ENCODE measurements at regions not wholly inside any gene's neighbourhood (a gene's known extent, or its start where the extent isn't known, plus 50 kb on each side); places are given as distances from the start of the nearest gene placed in this dataset.

DNA sequence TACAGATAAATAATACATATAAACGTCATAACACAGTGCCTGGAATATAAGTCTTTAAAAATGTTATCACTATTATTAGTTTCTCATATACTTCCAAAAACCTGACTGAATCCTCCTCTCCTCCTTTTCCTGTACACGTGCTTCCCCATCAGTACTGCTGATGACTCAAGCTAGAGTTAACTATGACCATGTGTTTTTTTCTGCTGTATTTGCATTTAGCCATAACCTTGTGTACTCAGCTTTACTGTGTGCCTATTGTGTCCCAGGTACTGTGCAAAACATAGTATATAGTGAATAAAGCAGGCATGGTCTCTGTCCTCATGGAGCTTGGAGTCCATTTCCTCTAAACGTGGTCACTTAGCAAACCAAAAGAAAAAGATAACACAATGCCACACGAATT lies 56.5 kb upstream of the ARHGAP32 start:
- POLR2A ChIA-PET = no interaction called here
- CTCF ChIA-PET = no interaction called here
- TF ChIP-seq, protein P1, sequence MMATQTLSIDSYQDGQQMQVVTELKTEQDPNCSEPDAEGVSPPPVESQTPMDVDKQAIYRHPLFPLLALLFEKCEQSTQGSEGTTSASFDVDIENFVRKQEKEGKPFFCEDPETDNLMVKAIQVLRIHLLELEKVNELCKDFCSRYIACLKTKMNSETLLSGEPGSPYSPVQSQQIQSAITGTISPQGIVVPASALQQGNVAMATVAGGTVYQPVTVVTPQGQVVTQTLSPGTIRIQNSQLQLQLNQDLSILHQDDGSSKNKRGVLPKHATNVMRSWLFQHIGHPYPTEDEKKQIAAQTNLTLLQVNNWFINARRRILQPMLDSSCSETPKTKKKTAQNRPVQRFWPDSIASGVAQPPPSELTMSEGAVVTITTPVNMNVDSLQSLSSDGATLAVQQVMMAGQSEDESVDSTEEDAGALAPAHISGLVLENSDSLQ (IDR thresholded peaks at IDR 0.05) = no peak
- TF ChIP-seq FOXA1 (IDR thresholded peaks at IDR 0.05) = no peak
- TF ChIP-seq ELF4 (IDR thresholded peaks at IDR 0.05) = no peak
- TF ChIP-seq FOXK2 (IDR thresholded peaks at IDR 0.05) = no peak
- DNase-seq (ENCODE audit: extremely low spot score) = no peak

GRCh38 chr11:129247135-129247534 lies 55.0 kb upstream of the ARHGAP32 start:
- POLR2A ChIA-PET = no interaction called here
- no peak for TF ChIP-seq SP1 (IDR thresholded peaks at IDR 0.05)
- DNase-seq (ENCODE audit: extremely low spot score) = no peak
- CTCF ChIA-PET = no interaction called here

DNA sequence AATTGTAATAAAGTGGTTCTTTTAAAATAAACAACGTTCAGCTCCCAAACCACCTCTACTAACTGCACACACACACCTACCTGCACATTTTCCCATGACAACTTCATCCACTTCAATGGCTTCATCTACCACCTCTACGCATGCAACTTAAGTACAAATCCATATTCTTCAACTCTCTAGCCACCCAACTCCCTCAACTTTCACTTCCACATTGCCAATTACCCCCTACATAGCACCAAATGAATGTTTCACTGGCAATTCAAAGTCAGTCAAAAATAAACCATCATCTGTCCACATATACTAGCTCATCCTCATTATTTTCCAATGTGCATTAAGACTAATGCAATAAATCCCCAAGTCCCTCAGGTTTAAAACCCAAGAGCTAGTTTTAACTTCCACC lies 50.7 kb upstream of the ARHGAP32 start:
- CTCF ChIA-PET = no interaction called here
- DNase-seq (ENCODE audit: extremely low spot score) = no peak
- no peak for TF ChIP-seq BHLHE40 (IDR thresholded peaks at IDR 0.05; ENCODE audit: borderline replicate concordance)
- no peak for TF ChIP-seq HDGF (IDR thresholded peaks at IDR 0.05; ENCODE audit: borderline replicate concordance)
- TF ChIP-seq ZNF384 (IDR thresholded peaks at IDR 0.05) = no peak
- no peak for TF ChIP-seq L3MBTL2 (conservative IDR thresholded peaks at IDR 0.05)
- TF ChIP-seq FOXA1 (IDR thresholded peaks at IDR 0.05) = no peak
- TF ChIP-seq ELF4 (IDR thresholded peaks at IDR 0.05) = no peak
- no peak for TF ChIP-seq SP1 (IDR thresholded peaks at IDR 0.05)
- TF ChIP-seq, protein P1 (IDR thresholded peaks at IDR 0.05) = no peak
- no peak for TF ChIP-seq SUZ12 (IDR thresholded peaks at IDR 0.05)
- TF ChIP-seq NFRKB (IDR thresholded peaks at IDR 0.05) = no peak
- no peak for TF ChIP-seq FOXK2 (IDR thresholded peaks at IDR 0.05)
- TF ChIP-seq TARDBP (IDR thresholded peaks at IDR 0.05) = no peak
- TF ChIP-seq CTBP1 (IDR thresholded peaks at IDR 0.05; ENCODE audit: borderline replicate concordance) = no peak
- TF ChIP-seq LEF1 (IDR thresholded peaks at IDR 0.05; ENCODE audit: borderline replicate concordance) = no peak
- TF ChIP-seq ARNT (IDR thresholded peaks at IDR 0.05) = no peak
- no peak for TF ChIP-seq FOXM1 (IDR thresholded peaks at IDR 0.05; ENCODE audit: borderline replicate concordance)
- POLR2A ChIA-PET = no interaction called here
